GM10248 (cell line): ENCODE measurements at regions not wholly inside any gene's neighbourhood (a gene's known extent, or its start where the extent isn't known, plus 50 kb on each side); places are given as distances from the start of the nearest gene placed in this dataset.
"Not testable (repeated sequence)": the region's sequence is repeated elsewhere in the genome, so short reads cannot be mapped to it uniquely, and the experiment has no call there.

Experiments
- CTCF ChIA-PET: fragments of 300-600 bp; sonication (Branson Sonifier 250); formaldehyde crosslinking; extraction: SDS; loops from one replicate; lab custom pipeline; 2021; ENCODE audit warnings: antibody characterized with exemption; lab: Yijun Ruan, JAX
- POLR2A ChIA-PET: fragments of 350-650 bp; sonication (Branson Sonifier 250); formaldehyde crosslinking; extraction: SDS; loops from one replicate; lab custom pipeline; 2020; ENCODE audit warnings: antibody characterized with exemption; lab: Yijun Ruan, JAX
- DNase-seq: peaks from one replicate; pipeline ENCODE4 v3.0.0; 2012; ENCODE audit errors: extremely low spot score
- CTCF ChIP-seq: IDR thresholded peaks from 2 replicates; pipeline ENCODE4 v1.5.1; 2012; ENCODE audit warnings: mild to moderate bottlenecking, low read depth; ENCODE audit errors: extremely low read depth, missing control alignments, control extremely low read depth

DNA sequence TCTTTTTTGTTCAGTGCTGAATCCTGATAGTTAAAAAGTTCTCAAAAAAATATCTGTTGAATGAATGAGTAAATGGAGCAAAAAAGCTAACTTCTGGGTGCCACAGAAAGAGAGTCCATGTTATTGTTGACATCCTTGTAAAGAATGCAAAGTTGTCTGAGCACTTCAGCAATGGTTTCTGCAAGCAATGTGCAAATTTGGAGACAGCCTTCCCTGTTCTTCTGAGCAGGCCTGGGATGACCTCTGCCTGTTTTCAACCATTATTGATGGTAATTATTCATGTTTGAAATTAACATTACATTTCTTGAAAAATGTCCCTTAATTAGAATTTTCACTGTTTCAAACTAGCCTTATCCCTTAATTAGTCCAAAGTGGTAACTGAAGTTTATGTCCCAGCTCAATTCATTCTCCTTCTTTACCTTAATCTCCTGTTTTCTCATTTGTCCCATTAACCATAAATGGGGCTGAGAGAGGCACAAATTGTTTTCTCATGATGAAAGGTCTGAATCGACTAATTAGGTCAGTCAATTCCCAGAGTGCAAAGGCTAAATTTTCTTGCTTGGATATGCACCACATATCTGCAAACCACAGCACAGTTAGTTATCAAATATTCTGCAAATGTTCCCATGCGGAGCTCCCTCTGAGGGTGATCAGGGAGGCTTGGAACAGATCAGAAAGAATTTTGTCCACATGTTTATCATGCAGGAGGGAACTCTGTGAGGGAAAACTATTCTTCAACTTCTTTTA lies 139.4 kb upstream of the KRR1 start:
- ChIA-PET POLR2A (no interaction called here), CTCF (interaction anchor here (0.6 to 1.6 kb wide), 2 partner anchors 16 to 60 kb away, joined by 3 to 6 read pairs; no protein-coding TSS in a partner anchor)
- TF ChIP-seq CTCF, result no peak
- no peak for DNase-seq

- POLR2A ChIA-PET, result no interaction called here
Measured at GRCh38 chr12:75650100-75650499, 138.7 kb upstream of the KRR1 start.

GRCh38 chr12:75648856-75649255 lies 137.4 kb upstream of the KRR1 start:
- TF ChIP-seq CTCF, result no peak
- DNase-seq, result no peak
- ChIA-PET CTCF (no interaction called here), POLR2A (no interaction called here)

More at GRCh38 chr12:75650100-75650499, 138.7 kb upstream of the KRR1 start:
- TF ChIP-seq CTCF, result no peak
- CTCF ChIA-PET, result interaction anchor here (0.6 kb wide), 1 partner anchor 59 kb away, joined by 3 read pairs; no protein-coding TSS in a partner anchor
- no peak for DNase-seq

DNA sequence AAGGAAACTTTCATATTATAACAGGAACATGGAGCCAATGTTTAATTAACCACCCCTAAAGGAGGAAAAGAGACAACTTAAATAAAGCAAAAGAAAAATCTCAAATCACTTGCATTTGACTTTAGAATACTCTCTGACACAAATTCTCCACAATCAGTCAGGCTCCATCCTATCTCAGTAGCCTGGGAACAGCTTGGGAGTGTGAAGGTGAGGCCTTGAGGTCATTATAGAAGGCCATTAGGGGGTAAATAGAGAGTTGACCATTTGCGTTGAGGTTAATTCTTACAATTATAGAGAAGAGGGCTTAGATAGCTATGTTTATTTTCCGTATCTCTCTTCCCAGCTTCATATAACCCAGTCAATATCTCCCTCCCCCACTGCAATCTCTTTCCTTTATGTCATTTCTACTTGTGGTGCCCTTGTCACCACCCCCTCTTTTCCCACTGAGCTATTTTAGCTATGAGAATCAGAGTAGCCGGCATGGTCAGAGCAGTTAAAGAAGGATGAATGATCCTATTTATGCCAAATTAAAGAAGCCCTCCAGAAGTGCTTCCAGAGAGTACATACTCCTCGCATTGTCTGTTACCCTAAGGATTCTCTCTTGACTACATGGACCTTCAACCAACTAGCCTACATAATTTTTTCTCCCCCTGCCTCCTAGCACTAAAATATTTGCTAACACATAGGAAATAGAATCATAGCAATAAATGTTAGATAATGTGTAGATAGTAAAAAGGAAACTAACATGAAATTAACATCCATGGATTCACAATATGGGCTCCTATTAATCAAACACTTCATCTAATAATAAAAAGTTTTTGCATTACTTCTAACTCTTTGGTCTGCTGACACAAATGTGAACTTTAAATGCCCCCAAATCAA lies 135.2 kb upstream of the KRR1 start:
- POLR2A ChIA-PET, result no interaction called here
- no peak for TF ChIP-seq CTCF
- CTCF ChIA-PET, result interaction anchor here (1.6 kb wide), 2 partner anchors 119 to 385 kb away, joined by 3 to 4 read pairs; partner anchors contain the start of gene PHLDA1
- DNase-seq, result no peak

DNA sequence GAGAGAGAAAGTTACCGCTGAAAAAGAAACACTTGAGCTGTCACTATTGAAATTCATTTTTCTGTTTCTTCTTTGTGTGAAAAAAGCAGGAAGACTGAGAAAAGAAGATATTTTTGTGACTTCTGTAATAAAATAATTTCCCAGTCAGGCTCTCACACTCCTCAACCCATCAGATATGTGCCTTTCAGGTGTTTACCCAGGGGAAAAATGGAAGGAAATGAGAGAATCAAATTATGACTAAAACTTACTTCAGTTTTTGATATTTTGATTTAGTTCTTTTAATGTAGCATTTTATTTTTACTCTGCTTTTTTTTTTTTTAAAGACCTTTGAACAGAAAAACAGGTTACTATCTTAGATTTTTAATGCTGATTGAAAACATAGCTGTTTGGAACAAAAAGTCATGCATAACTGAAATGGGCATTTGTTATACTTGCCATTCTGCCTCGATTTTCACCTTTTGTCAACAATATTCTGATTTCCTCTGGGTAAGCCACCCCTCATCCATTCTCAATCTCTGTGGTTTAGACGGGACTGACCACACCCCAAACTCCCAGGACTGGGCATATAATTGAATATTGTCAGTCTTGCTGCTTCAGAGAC lies 133.2 kb upstream of the KRR1 start:
- POLR2A ChIA-PET, result no interaction called here
- no peak for TF ChIP-seq CTCF

DNA sequence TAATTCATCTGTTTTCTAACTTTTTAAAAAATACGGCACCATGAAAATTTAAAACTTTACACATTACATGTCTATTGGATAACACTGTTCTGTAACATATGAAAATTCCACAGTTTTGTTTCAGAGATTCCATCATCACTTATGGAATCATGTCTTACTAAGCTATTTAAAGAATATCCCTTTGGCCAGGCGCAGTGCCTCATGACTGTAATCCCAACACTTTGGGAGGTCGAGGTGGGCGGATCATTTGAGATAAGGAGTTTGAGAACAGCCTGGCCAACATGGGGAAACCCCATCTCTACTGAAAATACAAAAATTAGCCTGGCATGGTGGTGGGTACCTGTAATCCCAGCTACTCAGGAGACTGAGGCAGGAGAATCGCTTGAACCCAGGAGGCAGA lies 131.7 kb upstream of the KRR1 start:
- POLR2A ChIA-PET, result not testable (repeated sequence)
- CTCF ChIA-PET, result interaction anchor here (0.8 to 3.5 kb wide), 2 partner anchors 11 to 35 kb away, joined by 3 to 10 read pairs; no protein-coding TSS in a partner anchor

More for the DNA sequence above, 133.2 kb upstream of the KRR1 start:
- CTCF ChIA-PET, result interaction anchor here (1.1 kb wide), 1 partner anchor 12 kb away, joined by 5 read pairs; no protein-coding TSS in a partner anchor
- no peak for DNase-seq

More for the DNA sequence above, 131.7 kb upstream of the KRR1 start:
- DNase-seq, result not testable (repeated sequence)
